HG03139 (cell line): ENCODE measurements at regions not wholly inside any gene's neighbourhood (a gene's known extent, or its start where the extent isn't known, plus 50 kb on each side); places are given as distances from the start of the nearest gene placed in this dataset.
A peak's percentile ranks its signal among the peaks of the same experiment; 100 is the strongest.

Experiments
- ATAC-seq: cut with Tn5 transposase; IDR thresholded peaks from one replicate; pipeline ENCODE4 v1.9.1; 2021; ENCODE audit not compliant: unreplicated experiment

- ATAC-seq, result no peak
These were observed 53.3 kb downstream of the FOXD1 start for GRCh38 chr5:73395256-73395655.

DNA sequence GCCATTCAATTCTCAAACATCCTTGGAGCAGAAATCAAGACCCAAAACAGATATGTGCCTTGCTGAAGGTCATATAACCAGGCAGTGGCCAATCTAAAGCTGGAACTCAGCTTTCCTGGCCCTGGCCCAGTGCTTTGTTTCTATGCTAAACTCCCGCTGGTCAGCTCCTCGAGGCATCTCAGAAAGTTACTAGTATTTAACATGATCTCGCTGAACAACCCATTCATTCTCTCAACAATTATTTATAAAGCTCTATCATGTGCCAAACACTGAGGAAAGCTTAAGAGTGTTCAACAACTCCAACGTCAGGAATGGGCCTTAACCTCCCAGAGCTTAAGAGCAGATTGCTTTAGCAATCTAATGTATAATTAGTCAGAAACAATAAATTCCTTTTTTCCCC is 54.0 kb downstream of the FOXD1 start:
- no peak for ATAC-seq

GRCh38 chr5:73393611-73394489 is 54.7 kb downstream of the FOXD1 start:
- ATAC-seq, result no peak

- ATAC-seq, result no peak
These were observed 55.8 kb downstream of the FOXD1 start for GRCh38 chr5:73392775-73393174.

DNA sequence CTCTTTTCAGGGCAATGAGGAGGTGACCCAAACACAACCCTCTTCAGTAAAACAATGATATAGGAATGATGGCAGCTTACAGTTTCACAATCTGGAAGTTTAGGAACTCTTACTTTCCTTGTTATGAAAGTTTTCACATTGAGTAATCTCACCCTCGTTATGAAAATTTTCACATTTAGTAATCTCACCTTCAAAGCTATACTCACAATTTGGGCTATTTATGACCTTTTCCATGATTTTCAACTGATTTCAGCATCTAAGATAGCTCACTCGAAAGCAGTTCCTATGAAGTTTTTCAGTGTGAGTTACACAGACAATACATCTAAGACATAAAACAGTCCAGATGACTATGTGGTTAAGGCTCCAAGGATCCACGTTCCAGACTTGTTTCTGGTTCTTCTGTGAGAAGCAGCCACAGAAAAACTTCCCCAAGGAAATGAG is 57.1 kb downstream of the FOXD1 start:
- no peak for ATAC-seq

GRCh38 chr5:73390972-73391371 is 57.6 kb downstream of the FOXD1 start:
- no peak for ATAC-seq

DNA sequence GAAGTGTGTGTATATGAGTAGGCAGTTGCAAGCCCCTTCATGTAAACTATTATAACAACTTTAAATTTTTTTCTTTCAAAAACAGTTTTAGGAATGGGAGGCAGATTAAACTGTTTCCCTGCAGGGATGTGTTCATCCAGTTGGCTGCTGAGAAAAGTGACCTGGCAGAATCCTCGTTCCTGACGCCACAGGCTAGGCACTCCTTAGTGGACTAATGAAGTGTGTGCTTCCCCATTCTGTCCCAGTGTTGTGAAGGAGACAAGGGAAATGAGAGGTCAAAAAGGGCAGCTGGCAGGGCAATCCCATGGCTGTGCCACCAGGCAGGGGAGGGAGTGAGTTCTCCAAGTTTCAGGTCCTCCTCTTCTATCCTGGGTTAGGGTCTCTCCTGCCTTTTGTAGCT is 59.8 kb downstream of the FOXD1 start:
- no peak for ATAC-seq

- no peak for ATAC-seq
These were observed 60.3 kb downstream of the FOXD1 start for GRCh38 chr5:73388306-73388684.

GRCh38 chr5:73387601-73388305 is 60.8 kb downstream of the FOXD1 start:
- ATAC-seq, result peak; percentile 93

GRCh38 chr5:73387149-73387591 is 61.4 kb downstream of the FOXD1 start:
- ATAC-seq, result peak; percentile 26

GRCh38 chr5:73384861-73385260 is 63.7 kb downstream of the FOXD1 start:
- ATAC-seq, result no peak

- ATAC-seq, result no peak
These were observed 66.2 kb downstream of the FOXD1 start for GRCh38 chr5:73382401-73382740.

GRCh38 chr5:73381590-73382400 is 66.8 kb downstream of the FOXD1 start:
- no peak for ATAC-seq

- ATAC-seq, result no peak
These were observed 67.6 kb downstream of the FOXD1 start for GRCh38 chr5:73380710-73381589.

GRCh38 chr5:73380041-73380440 is 68.5 kb downstream of the FOXD1 start:
- ATAC-seq, result no peak

- ATAC-seq, result no peak
These were observed 69.1 kb downstream of the FOXD1 start for GRCh38 chr5:73379435-73379834.

GRCh38 chr5:73378765-73379164 is 69.8 kb downstream of the FOXD1 start:
- ATAC-seq, result no peak

DNA sequence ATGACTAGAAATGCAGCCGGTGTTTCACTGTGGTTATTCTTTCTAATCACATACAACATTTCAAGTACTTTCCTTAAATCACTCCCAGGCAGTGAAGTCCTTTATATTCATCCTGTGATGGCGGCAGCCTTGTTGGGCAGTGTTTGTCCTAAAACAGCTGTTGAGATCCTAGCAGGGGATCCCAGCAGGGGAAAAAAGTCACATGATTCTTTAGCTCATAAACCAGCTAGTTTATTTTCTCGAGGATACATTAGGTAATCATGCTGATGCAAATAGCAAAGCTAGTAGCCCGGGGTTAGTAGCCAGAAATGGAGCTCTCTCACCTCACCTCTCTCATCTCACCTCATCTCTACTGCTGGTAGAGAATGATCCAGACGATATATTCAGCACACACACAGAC is 70.5 kb downstream of the FOXD1 start:
- no peak for ATAC-seq

- no peak for ATAC-seq
These were observed 71.9 kb downstream of the FOXD1 start for GRCh38 chr5:73376618-73377170.

DNA sequence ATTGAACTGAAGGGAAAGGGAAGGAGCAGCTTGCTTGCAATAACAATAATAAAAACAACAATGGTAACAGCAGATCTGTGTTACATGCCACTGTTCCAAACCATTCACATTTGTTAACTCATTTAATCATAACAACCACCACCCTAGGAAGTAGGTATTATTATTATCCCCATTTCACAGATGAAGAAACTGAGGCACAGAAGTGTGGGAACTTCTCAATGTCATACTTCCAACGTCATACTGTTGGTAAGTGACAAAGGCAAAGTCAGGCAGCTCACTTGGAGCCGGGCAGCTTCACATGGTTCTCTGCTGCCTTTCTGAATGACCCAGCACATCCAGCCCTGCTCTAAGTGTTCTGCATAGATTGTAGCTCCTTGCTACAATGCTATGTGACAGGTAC is 72.6 kb downstream of the FOXD1 start:
- no peak for ATAC-seq
